Hepatocyte (in vitro differentiated cells): ENCODE measurements at regions not wholly inside any gene's neighbourhood (a gene's known extent, or its start where the extent isn't known, plus 50 kb on each side); places are given as distances from the start of the nearest gene placed in this dataset.

Experiments used
- DNase-seq: peaks from one replicate; pipeline ENCODE4 v3.0.0-alpha.2; 2016; ENCODE audit warnings: low spot score
- H2AFZ ChIP-seq: fragments of 200-600 bp; sonication (generic); 2 replicates; pipeline ENCODE4 v1.6.0; 2016; ENCODE audit warnings: antibody characterized with exemption, mild to moderate bottlenecking
- H3K27ac ChIP-seq: fragments of 200-600 bp; sonication (generic); 2 replicates; pipeline ENCODE4 v1.5.1; 2016; ENCODE audit warnings: mild to moderate bottlenecking
- H3K27me3 ChIP-seq: fragments of 200-600 bp; sonication (generic); 2 replicates; pipeline ENCODE4 v1.6.1; 2016
- H3K36me3 ChIP-seq: fragments of 200-600 bp; sonication (generic); replicated peaks from 2 replicates; pipeline ENCODE4 v1.5.1; 2016; ENCODE audit warnings: low read depth; ENCODE audit not compliant: insufficient read depth
- H3K4me1 ChIP-seq: fragments of 200-600 bp; sonication (generic); 2 replicates; pipeline ENCODE4 v1.5.1; 2016; ENCODE audit warnings: mild to moderate bottlenecking, moderate library complexity; ENCODE audit not compliant: insufficient read depth
- H3K4me2 ChIP-seq: fragments of 200-600 bp; sonication (generic); 2 replicates; pipeline ENCODE4 v1.6.0; 2016
- H3K4me3 ChIP-seq: fragments of 200-600 bp; sonication (generic); 2 replicates; pipeline ENCODE4 v1.5.1; 2016; ENCODE audit warnings: mild to moderate bottlenecking
- H3K79me2 ChIP-seq: fragments of 200-600 bp; sonication (generic); 2 replicates; pipeline ENCODE4 v1.6.0; 2017; ENCODE audit warnings: mild to moderate bottlenecking
- H3K9me2 ChIP-seq: fragments of 200-600 bp; sonication (generic); replicated peaks from 2 replicates; pipeline ENCODE4 v1.6.0; 2017; ENCODE audit warnings: mild to moderate bottlenecking; ENCODE audit not compliant: insufficient read depth
- H3K9me3 ChIP-seq: fragments of 200-600 bp; sonication (generic); 2 replicates; pipeline ENCODE4 v1.5.1; 2016; ENCODE audit warnings: low read depth, mild to moderate bottlenecking
- H4K20me1 ChIP-seq: fragments of 200-600 bp; sonication (generic); 2 replicates; pipeline ENCODE4 v1.6.0; 2016; ENCODE audit warnings: mild to moderate bottlenecking; ENCODE audit not compliant: insufficient read depth, poor library complexity, severe bottlenecking
- EZH2 ChIP-seq: fragments of 200-600 bp; sonication (generic); IDR thresholded peaks from 2 replicates; pipeline ENCODE4 v1.6.1; 2016; ENCODE audit warnings: antibody characterized with exemption, mild to moderate bottlenecking, borderline replicate concordance
- EZH2phosphoT487 ChIP-seq: fragments of 200-600 bp; sonication (generic); IDR thresholded peaks from one replicate; pipeline ENCODE4 v1.6.1; 2018; ENCODE audit warnings: antibody characterized with exemption, mild to moderate bottlenecking, low read depth, moderate library complexity; ENCODE audit not compliant: unreplicated experiment, severe bottlenecking
- WGBS: methylation state at CpG from one replicate; pipeline ENCODE4 v1.1.6; 2016; ENCODE audit warnings: low lambda C conversion rate; ENCODE audit errors: missing lambda C conversion rate; 5-methylcytosine and 5-hydroxymethylcytosine counted together
- TF ChIP-seq, protein P1 (sequence below): fragments of 200-600 bp; sonication (generic); IDR thresholded peaks from 2 replicates; pipeline ENCODE4 v1.5.1; 2016; ENCODE audit warnings: antibody characterized with exemption, mild to moderate bottlenecking; ENCODE audit not compliant: poor library complexity

DNA sequence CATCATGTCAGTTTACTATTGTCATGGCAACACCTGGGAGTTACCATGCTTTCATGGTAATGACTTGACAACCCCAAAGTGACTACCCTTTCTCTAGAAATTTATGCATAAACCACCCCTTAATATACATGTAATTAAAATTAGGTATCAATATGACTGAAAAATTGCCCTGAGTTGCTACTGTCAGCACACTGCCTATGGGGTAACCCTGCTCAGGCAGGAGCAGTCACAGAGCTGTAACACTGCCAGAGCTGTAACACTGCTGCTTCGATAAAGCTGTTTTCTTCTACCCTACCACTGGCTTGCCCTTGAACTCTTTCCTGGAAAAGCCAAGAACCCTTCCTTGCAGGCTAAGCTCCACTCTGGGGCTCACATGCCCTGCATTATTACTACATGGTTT lies 95.5 kb upstream of the SYT4 start:
- Histone ChIP-seq H3K9me3 (no peaks in the 10 kb centered on the region), H3K27ac (no peak overlapping the region), H3K4me1 (no peaks in the 10 kb centered on the region), H3K9me2 (no peaks in the 10 kb centered on the region), H3K4me2 (no peak overlapping the region), H3K79me2 (no peaks in the 10 kb centered on the region), H2AFZ (no peak overlapping the region), H3K27me3 (no peaks in the 10 kb centered on the region), H4K20me1 (no peaks in the 10 kb centered on the region), H3K4me3 (no peak overlapping the region), H3K36me3 (no peaks in the 10 kb centered on the region)
- WGBS: 94% methylated on average over 1 of the region's 1 CpG
- TF ChIP-seq EZH2phosphoT487 (no peak), EZH2 (no peak)
- TF ChIP-seq, protein P1, sequence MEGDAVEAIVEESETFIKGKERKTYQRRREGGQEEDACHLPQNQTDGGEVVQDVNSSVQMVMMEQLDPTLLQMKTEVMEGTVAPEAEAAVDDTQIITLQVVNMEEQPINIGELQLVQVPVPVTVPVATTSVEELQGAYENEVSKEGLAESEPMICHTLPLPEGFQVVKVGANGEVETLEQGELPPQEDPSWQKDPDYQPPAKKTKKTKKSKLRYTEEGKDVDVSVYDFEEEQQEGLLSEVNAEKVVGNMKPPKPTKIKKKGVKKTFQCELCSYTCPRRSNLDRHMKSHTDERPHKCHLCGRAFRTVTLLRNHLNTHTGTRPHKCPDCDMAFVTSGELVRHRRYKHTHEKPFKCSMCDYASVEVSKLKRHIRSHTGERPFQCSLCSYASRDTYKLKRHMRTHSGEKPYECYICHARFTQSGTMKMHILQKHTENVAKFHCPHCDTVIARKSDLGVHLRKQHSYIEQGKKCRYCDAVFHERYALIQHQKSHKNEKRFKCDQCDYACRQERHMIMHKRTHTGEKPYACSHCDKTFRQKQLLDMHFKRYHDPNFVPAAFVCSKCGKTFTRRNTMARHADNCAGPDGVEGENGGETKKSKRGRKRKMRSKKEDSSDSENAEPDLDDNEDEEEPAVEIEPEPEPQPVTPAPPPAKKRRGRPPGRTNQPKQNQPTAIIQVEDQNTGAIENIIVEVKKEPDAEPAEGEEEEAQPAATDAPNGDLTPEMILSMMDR: no peak
- DNase-seq: no peak

DNA sequence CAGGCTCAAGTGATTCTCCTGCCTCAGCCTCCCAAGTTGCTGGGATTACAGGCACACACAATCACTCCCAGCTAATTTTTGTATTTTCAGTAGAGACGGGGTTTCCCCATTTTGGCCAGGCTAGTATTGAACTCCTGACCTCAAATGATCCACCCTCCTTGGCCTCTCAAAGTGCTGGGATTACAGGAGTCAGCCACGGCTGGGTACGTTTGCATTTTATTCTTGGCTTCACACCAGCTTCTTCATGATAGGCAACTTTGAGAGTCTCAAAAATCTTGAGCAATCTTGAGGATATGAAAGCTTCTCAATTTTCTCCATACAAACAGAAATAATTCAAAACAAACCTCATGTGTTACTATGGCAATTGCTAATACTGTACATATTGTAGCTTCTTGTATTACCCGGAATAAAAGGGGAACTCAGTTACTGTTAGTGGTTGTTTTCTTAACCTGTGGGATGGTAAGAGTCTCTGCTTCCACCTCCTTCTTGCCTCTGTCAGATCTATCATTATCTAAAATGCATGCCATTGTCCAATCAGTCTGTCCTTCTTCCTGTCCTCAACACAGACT lies 102.9 kb upstream of the SYT4 start:
- DNase-seq: no peak
- no peaks in the 10 kb centered on the region for H3K4me1 ChIP-seq
- WGBS: 78% methylated on average over 4 of the region's 4 CpGs
- H3K9me3 ChIP-seq: no peaks in the 10 kb centered on the region
- H3K9me2 ChIP-seq: no peaks in the 10 kb centered on the region
- H3K27ac ChIP-seq: no peak overlapping the region
- TF ChIP-seq EZH2 (no peak), EZH2phosphoT487 (no peak)
- TF ChIP-seq, protein P1: no peak
- H3K36me3 ChIP-seq: no peaks in the 10 kb centered on the region
- H2AFZ ChIP-seq: no peak overlapping the region
- no peaks in the 10 kb centered on the region for H4K20me1 ChIP-seq
- no peaks in the 10 kb centered on the region for H3K27me3 ChIP-seq
- H3K4me2 ChIP-seq: no peak overlapping the region
- no peak overlapping the region for H3K4me3 ChIP-seq
- no peaks in the 10 kb centered on the region for H3K79me2 ChIP-seq

DNA sequence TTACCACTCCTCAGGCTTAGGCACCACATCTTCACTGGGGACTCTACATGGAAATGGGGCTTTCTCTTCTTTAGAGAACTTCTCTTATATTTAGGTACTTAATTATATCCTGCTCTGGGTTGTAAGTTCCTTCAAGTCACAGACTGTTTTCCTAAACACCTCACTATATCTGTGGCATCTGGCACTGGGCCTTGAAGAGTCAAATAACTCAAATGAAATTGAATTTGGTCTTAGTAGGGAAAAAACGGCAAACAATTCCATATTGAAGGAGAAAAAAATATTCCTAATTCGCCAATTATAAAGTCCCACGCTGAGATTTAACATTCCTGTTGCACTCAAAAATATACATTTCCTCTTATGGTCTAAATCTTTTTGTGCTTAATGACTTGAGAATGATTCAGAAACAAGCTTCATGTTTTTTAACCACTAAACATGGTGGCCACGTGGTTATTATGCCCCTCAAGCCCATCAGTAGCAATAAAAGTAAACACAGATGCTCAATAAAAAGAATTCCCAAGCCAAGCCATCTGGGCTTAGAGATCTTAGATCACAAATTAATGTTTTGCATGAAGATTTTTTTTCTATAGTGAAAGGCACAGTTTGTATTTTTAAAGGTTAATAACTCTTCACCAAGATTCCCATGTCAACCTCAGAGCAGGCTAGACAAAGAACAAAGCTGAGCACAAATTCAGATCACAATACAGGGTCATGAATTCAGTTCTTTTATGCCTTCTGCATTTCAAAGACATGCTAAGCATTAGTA lies 105.5 kb upstream of the SYT4 start:
- H3K4me3 ChIP-seq: no peak overlapping the region

More for the DNA sequence above, 105.5 kb upstream of the SYT4 start:
- Histone ChIP-seq H3K79me2 (no peaks in the 10 kb centered on the region), H3K9me2 (no peaks in the 10 kb centered on the region), H3K4me2 (no peak overlapping the region), H3K36me3 (no peaks in the 10 kb centered on the region), H3K4me1 (no peaks in the 10 kb centered on the region), H3K9me3 (no peaks in the 10 kb centered on the region), H3K27ac (no peak overlapping the region), H2AFZ (no peak overlapping the region), H3K27me3 (no peaks in the 10 kb centered on the region), H4K20me1 (no peaks in the 10 kb centered on the region)
- WGBS: 73% methylated on average over 4 of the region's 4 CpGs
- DNase-seq: no peak
- TF ChIP-seq EZH2phosphoT487 (no peak), EZH2 (no peak)
- TF ChIP-seq, protein P1: no peak
